Upper lobe of left lung (tissue), 6 donors: ENCODE measurements at regions not wholly inside any gene's neighbourhood (a gene's known extent, or its start where the extent isn't known, plus 50 kb on each side); places are given as distances from the start of the nearest gene placed in this dataset.

ENCODE experiments used
- ATAC-seq, 2 donors: fragments of 200-7000 bp; cut with Tn5 transposase; one replicate each; pipeline ENCODE4 v1.9.1; 2022; ENCODE audit warnings: mild to moderate bottlenecking in 2 of 2, moderate library complexity in 2 of 2; ENCODE audit not compliant: low FRiP score in 2 of 2
- DNase-seq, 2 donors: peaks; one replicate each; pipeline ENCODE4 v3.0.0-alpha.2; 2019 to 2020
- H3K27ac ChIP-seq, 4 donors: fragments of 200-600 bp; sonication (generic); one replicate each; pipeline ENCODE4 v1.5.1; 2016 to 2019
- H3K27me3 ChIP-seq, 4 donors: fragments of 200-600 bp; sonication (generic); one replicate each; pipeline ENCODE4 v1.5.1; 2017 to 2019
- H3K36me3 ChIP-seq, 4 donors: fragments of 200-600 bp; sonication (generic); one replicate each; pipeline ENCODE4 v1.5.1; 2016 to 2019
- H3K4me1 ChIP-seq, 4 donors: fragments of 200-600 bp; sonication (generic); one replicate each; pipeline ENCODE4 v1.5.1; 2018 to 2019
- H3K4me3 ChIP-seq, 4 donors: fragments of 200-600 bp; sonication (generic); one replicate each; pipeline ENCODE4 v1.5.1; 2017 to 2019; ENCODE audit warnings: mild to moderate bottlenecking in 2 of 4, moderate library complexity in 1 of 4
- H3K9me3 ChIP-seq, 4 donors: fragments of 200-600 bp; sonication (generic); one replicate each; pipeline ENCODE4 v1.5.1; 2018 to 2019
- CTCF ChIP-seq, 6 experiments: fragments of 450-650 bp in 4 of 6; fragments of 200-600 bp in 2 of 6; sonication (generic) in 2 of 6; IDR thresholded peaks; one replicate each; pipeline ENCODE4 v1.5.1; 2016 to 2019; ENCODE audit warnings: antibody characterized with exemption in 6 of 6
- EP300 ChIP-seq, 4 donors: sonication (generic); formaldehyde crosslinking; IDR thresholded peaks; one replicate each; pipeline ENCODE4 v1.5.1; 2017; ENCODE audit warnings: antibody characterized with exemption in 4 of 4, control low read depth in 2 of 4
- POLR2A ChIP-seq, 4 donors: fragments of 450-650 bp; IDR thresholded peaks; one replicate each; pipeline ENCODE4 v1.5.1; 2016 to 2017; ENCODE audit warnings: antibody characterized with exemption in 4 of 4, mild to moderate bottlenecking in 2 of 4
- POLR2AphosphoS5 ChIP-seq, 2 donors: sonication (generic); formaldehyde crosslinking; IDR thresholded peaks; one replicate each; pipeline ENCODE4 v1.5.1; 2017; ENCODE audit warnings: antibody characterized with exemption in 2 of 2
- WGBS, 2 donors: methylation state at CpG; one replicate each; pipeline ENCODE4 v1.1.5; 2017 to 2018; 5-methylcytosine and 5-hydroxymethylcytosine counted together
- donor health status: DM: no; HTN: no; CAD: no; lungs with moderate emphysema.
- donor health status: DM: no; HTN: yes; CAD: no; lungs with severe emphysema.

DNA sequence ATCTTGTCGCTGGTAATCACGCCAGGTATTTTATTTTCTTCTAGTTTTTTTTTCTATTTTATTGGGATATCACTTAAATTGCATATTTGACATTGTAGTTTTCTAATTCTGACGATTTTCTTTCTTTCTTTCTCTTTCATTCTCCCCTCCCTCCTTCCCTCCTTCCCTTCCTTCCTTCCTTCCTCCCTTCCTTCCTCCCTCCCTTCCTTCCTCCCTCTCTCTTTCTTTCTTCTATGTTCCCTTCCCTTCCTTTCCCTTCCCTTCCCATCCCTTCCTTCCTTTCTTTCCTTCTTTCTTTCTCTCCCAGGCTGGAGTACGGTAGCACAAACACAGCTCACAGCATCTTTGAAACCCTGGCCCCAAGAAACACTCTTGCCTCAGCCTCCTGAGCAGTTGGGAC is 100.6 kb upstream of the BCL6 start:
- Histone ChIP-seq H3K27me3 (no peaks in the 10 kb centered on the region), H3K36me3 (no peaks in the 10 kb centered on the region), H3K4me1 (no peaks in the 10 kb centered on the region), H3K4me3 (no peak overlapping the region), H3K27ac (no peak overlapping the region), H3K9me3 (no peaks in the 10 kb centered on the region)
- ATAC-seq: no peak
- WGBS, 2 donors: 73 to 79% methylated on average over 4 of the region's 4 CpGs
- TF ChIP-seq POLR2AphosphoS5 (IDR thresholded peaks at IDR 0.05) (no peak), CTCF (IDR thresholded peaks at IDR 0.05) (no peak), EP300 (IDR thresholded peaks at IDR 0.05) (no peak), POLR2A (IDR thresholded peaks at IDR 0.05) (no peak)
- DNase-seq: no peak

DNA sequence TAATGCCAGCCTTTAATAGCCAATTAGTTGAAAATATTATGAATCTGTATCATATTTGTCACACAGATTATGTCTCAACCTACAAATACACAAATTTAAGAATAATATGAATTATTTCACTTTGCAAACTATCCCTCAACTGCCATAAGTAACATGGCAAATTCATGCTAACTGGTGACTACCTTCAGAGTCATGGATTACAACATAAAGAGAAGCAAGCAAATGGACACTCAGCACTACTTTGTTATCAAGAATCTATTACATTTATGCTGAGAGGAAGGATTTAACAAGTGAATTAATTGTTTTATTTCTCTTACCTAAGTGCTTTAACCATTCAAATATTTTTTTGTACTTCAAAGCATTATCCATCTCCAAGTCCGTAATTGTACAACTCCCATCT is 103.1 kb upstream of the BCL6 start:
- Histone ChIP-seq H3K9me3 (no peaks in the 10 kb centered on the region), H3K36me3 (no peaks in the 10 kb centered on the region), H3K27me3 (no peaks in the 10 kb centered on the region), H3K4me1 (peaks cover 0 to 4% (median 0%) of the 10 kb centered on the region in 4 donors), H3K27ac (peak overlapping the region in 3 of 4 donors; percentile 11 to 79 (median 65)), H3K4me3 (no peak overlapping the region)
- WGBS, 2 donors: 97% methylated on average over 1 of the region's 1 CpG
- no peak for DNase-seq
- ATAC-seq: no peak
- TF ChIP-seq EP300 (IDR thresholded peaks at IDR 0.05): no peak
- TF ChIP-seq POLR2AphosphoS5 (IDR thresholded peaks at IDR 0.05): no peak
- no peak for TF ChIP-seq POLR2A (IDR thresholded peaks at IDR 0.05)
- TF ChIP-seq CTCF (IDR thresholded peaks at IDR 0.05): no peak

DNA sequence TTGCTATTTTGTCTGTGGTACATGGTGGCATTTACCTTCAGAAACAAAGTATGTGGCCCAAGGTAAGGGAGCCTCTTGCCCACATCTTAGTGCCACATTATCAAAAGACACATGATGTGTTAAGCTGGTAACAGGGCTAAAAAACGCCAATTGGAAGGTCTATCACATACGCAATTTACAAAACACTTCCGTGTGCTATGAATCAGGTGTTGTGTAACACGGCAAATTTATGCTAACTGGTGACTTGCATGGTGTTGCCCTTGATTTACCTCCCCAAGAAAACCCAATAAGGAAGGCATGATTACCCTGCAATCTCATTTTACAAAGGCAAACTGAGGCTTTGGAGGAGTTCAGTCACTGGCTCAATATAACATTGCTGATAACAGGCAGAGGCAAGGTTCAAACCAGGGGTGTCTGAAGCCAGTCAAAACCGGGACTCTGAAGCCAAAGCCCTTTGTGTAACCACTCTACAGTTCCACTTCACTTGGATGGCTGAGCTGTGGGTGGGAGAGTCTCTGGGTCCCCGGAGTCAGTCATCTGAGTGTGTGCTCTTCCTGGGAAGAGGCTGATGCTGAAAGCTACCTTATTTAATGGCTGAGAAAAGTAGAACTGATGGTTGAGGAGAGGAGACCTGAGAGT is 103.9 kb upstream of the BCL6 start:
- TF ChIP-seq POLR2A (IDR thresholded peaks at IDR 0.05) (no peak), EP300 (IDR thresholded peaks at IDR 0.05) (no peak), CTCF (IDR thresholded peaks at IDR 0.05) (no peak), POLR2AphosphoS5 (IDR thresholded peaks at IDR 0.05) (no peak)
- Histone ChIP-seq H3K27ac (peak overlapping the region; percentile 57 to 79 (median 62)), H3K4me3 (no peak overlapping the region), H3K36me3 (no peaks in the 10 kb centered on the region), H3K4me1 (peaks cover 0 to 4% (median 0%) of the 10 kb centered on the region in 4 donors), H3K27me3 (no peaks in the 10 kb centered on the region), H3K9me3 (no peaks in the 10 kb centered on the region)
- no peak for ATAC-seq
- no peak for DNase-seq
- 81 to 85% methylated on average over 5 to 6 of the region's 6 CpGs for WGBS, 2 donors

GRCh38 chr3:187850258-187850921 is 105.1 kb upstream of the BCL6 start:
- Histone ChIP-seq H3K36me3 (no peaks in the 10 kb centered on the region), H3K4me3 (no peak overlapping the region), H3K4me1 (peaks cover 0 to 4% (median 0%) of the 10 kb centered on the region in 4 donors), H3K9me3 (no peaks in the 10 kb centered on the region), H3K27me3 (no peaks in the 10 kb centered on the region), H3K27ac (peak overlapping the region; percentile 57 to 79 (median 62))
- TF ChIP-seq POLR2AphosphoS5 (IDR thresholded peaks at IDR 0.05) (peak in 1 of 2 donors; percentile 31), EP300 (IDR thresholded peaks at IDR 0.05) (no peak)
- peak; percentile 58 to 60 for ATAC-seq
- DNase-seq: peak in 1 of 2 donors; percentile 59
- WGBS, 2 donors: 56 to 64% methylated on average over 4 of the region's 4 CpGs

DNA sequence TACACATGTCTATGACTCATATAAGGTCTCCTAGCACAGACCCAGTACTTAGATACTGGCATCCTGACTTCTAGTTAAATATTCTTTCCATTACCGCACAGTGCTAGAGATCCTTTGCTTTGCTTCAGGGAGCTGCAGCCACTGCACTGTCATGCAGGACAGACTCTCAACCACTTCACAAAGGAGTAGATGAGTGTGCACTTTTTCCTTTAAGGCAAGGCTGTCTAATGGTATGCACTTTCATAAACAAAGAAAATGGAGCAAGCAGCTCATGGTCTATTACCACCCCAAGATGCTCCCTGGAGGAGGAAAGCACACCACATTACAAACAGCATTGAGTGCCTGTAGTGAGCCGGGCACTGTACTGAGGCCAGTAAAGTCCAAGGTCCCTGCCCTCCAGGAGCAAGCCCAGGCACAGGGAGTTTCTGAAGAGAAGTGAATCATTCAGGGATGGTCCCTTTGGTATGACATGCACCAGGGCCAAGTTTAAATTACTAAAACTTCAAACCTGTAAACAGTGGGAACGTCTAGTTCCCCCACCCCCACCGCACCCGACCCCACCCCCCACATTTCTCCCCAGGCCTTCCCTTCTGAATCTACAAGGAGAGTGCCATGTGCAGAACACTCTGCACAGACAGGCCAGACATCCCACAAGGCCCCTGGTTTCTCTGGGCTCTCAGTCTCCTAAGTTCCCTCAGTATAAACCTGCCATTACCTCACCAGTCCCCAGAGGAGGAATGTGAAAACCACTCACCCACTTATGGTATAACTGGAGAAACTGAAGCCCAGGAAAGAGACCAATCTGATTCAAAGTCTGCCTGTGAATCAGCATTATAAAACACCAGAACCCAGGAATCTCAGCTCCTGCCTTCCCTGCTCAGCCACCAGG is 107.8 kb upstream of the BCL6 start:
- DNase-seq (no peak), ATAC-seq (no peak)
- TF ChIP-seq CTCF (IDR thresholded peaks at IDR 0.05) (no peak), POLR2A (IDR thresholded peaks at IDR 0.05) (no peak), POLR2AphosphoS5 (IDR thresholded peaks at IDR 0.05) (no peak), EP300 (IDR thresholded peaks at IDR 0.05) (no peak)
- H3K4me3 ChIP-seq: no peak overlapping the region
- 80 to 89% methylated on average over 2 to 5 of the region's 5 CpGs for WGBS, 2 donors
- H3K36me3 ChIP-seq: no peaks in the 10 kb centered on the region
- peak overlapping the region in 1 of 4 donors; percentile 53 for H3K27ac ChIP-seq
- peaks cover 0 to 4% (median 0%) of the 10 kb centered on the region in 4 donors for H3K4me1 ChIP-seq
- no peaks in the 10 kb centered on the region for H3K9me3 ChIP-seq
- no peaks in the 10 kb centered on the region for H3K27me3 ChIP-seq
